ENCODE measurements at regions not wholly inside any gene's neighbourhood (a gene's known extent, or its start where the extent isn't known, plus 50 kb on each side); places are given as distances from the start of the nearest gene placed in this dataset.

- TF ChIP-seq CTCF (IDR thresholded peaks at IDR 0.05), result no peak
- no peak for TF ChIP-seq POLR2A (IDR thresholded peaks at IDR 0.05)
Observed at GRCh38 chr10:28785018-28785417, 107.7 kb downstream of the BAMBI start.

All from heart left ventricle (tissue), 13 donors.